HG03280 (cell line): ENCODE measurements at regions not wholly inside any gene's neighbourhood (a gene's known extent, or its start where the extent isn't known, plus 50 kb on each side); places are given as distances from the start of the nearest gene placed in this dataset.
"Not testable (repeated sequence)": the region's sequence is repeated elsewhere in the genome, so short reads cannot be mapped to it uniquely, and the experiment has no call there.

Source experiments
- ATAC-seq: cut with Tn5 transposase; IDR thresholded peaks from one replicate; pipeline ENCODE4 v1.9.1; 2021; ENCODE audit warnings: mild to moderate bottlenecking, moderate library complexity; ENCODE audit not compliant: unreplicated experiment

DNA sequence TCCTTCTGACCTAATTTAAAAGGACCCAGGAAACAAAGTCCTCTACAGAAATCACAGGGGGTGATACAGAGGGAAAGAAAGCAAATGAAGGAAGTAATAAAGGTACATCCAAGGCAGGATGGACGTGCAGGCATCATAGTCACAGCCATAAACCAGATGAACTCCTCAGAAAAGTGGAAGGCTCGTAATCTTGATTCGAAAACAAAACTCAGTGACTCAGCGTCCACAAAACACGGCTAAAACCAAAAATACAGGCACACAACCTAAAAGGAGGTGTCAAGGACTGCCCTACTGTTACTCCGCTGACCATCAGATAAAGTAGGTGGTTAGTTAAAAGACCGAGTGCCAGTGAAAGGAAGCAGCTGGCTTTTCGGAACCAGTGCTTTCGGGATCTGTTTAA is 81.5 kb downstream of the TRIM69 start:
- not testable (repeated sequence) for ATAC-seq

DNA sequence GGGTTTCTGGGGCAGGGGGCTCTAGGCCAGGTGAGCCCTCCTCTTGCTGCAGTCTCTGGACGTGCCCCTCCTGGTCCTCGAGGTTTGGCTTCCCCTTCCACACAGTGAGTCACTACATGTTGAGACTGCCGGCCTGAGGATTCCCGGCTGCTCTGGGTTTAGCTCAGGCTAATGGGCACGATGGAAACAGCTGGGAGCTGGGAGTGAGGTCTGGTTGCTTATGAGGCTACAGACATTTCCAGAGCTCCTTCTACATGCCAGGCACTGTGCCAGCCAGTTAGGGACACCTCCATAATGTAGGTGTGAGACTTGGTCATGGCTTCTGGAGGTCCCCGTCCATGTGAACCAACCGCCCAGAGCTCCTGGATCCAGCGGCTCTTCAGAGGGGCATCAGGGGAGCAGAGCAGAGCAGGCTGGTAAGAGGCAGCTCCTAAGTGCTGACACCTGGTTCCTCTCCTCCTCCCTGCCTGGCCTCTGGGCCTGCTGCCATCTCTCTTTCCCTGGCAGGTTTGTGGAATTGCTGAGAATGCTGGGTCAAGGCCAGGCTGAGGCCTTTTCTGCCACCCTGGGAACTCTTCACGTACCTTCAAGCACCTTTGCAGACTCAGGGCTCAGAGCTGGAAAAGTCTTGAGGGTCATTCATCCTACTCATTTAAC is 83.1 kb downstream of the TRIM69 start:
- ATAC-seq: not testable (repeated sequence)

DNA sequence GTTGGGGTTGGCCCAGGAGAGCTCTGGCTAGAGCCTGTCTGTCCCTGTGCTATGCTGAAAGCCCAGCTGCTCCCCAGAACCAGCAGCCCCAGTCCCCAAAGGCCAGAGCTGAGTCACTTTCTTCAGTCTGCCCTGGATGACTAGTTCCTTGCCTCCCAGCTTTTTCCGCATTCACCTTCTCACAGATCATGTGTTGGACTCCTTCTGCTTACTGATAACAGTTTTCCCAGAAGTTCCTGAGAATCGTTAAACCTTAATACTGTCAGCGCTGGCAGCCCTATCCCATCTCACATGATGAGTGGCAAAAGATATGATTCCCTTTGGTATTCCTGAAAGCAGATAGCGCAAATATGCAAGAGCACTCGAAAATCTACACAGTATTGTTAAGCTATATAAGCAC is 84.2 kb downstream of the TRIM69 start:
- ATAC-seq: not testable (repeated sequence)

DNA sequence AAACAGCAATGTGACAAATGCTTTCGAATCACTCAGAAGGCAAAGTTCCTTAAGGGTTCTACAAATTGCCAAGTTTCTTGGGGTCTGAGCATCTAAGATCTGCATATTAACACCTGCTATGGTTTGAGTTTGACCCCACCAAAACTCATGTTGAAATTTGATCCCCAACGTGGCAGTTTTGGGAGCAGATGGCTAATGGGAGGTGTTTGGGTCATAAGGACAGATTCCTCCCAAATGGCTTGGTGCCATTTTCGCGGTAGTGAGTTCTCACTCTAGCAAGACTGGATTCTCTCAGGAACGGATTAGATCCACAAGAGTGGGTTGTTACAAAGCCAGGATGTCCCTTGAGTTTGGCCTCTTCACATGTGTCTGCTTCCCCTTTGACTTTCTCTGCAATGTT is 84.6 kb downstream of the TRIM69 start:
- not testable (repeated sequence) for ATAC-seq

DNA sequence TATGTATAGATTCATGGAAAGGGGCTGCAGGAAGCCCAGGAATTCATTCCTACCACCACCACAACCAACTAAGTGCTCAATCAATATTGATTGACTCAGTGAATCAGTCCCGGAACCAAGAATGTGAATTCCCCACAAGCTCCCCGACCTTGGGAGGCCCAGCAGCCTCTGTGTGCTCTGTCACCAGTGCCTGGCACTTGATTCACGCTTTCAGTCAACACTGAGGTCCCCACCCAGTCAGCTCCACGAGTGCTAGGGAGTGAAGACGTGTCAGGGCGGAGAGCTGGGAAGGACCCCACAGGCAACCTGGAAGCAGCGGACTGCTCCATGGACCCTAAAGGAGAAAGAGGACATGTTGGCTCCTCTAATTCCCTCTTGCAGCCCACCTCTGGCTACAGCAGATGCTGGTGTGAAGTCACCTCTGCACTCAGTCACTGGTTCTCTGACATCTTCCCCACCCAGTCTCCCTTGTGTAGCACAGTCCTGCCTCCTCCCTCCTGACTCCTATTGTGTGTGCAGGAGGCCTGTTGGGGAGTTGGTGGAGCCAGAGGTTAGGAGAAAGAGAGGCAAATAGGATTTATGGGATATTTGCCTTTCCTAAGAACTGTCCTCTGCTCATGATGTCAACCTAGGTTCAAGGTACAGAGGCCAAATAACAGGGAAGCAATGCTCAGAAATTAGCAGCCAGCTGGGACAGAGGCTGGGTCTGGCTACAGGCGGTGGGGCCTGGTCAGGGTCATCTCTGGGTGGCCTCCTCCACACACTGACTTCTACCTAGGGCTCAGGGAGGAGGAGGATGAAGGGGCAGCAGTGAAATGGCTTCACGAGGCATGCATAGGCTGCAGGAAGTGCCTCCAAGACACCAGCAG is 88.2 kb downstream of the TRIM69 start:
- ATAC-seq: not testable (repeated sequence)

DNA sequence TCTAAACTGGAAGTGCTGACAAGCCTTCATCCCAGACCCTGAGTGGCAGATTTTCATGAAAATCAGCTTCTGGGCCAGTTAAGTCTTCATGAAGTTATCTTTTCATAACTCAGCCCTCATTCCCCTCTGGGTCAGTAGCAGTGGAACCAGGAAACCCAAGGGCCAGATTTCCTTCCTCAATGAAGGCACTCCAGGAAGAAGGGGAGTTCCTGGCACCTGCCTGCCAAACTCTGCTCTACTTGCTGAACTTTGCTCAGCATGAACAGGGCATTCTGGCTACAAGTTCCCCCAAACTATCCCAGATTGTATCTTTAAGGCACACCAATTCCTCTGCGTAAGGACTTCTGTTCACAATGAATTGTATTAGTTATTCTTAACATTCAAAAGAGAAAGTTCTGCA is 90.3 kb downstream of the TRIM69 start:
- ATAC-seq: not testable (repeated sequence)

DNA sequence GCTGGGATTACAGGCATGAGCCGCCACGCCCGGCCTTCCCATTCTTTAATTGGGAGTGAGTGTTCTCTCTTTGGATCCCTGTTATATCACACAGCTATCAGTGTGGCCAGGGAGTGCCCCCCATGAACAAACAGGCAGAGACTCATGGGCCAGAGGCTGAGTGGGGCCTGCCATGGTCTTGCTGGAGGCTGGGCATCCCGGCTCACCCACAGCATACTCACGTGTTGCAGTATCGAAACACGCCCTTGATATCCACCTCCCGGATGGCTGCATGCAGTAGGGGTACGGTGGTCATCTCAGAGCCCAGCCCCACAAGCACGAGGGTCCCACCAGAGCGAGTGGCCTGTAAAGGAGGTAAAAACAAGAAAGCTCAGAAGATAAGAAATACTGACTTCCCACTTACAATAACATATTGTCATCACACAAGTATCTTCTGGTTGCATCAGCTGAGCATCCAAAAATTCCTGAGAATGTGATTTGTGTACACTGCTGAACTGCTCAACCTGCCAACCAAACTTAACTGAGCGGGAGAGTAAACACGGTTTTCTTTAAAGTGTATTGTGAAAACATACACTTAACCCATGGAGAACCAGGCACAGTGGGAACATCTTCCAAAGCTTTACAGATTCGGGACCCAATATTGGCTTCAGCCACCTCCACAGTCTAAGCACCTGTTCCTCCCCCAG is 92.0 kb downstream of the TRIM69 start:
- not testable (repeated sequence) for ATAC-seq

DNA sequence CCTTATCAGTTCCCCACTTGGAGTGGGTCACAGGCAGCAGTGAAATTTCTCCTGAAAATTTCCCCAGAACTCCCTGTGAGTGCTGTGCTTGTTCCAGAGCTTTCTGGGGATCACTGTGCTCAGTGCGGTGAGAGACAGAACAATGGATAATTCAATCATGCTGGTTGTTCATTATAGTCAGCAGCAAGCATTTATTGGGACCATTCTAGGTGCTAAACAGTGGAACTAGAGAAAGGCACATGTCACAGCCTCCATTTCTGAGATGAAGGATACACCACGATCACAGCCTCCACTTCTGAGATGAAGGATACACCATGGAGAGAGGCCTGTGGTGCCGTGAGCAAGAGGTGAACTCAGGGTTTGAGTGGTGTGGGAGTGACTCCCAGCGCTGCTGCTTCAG is 92.8 kb downstream of the TRIM69 start:
- ATAC-seq: not testable (repeated sequence)

DNA sequence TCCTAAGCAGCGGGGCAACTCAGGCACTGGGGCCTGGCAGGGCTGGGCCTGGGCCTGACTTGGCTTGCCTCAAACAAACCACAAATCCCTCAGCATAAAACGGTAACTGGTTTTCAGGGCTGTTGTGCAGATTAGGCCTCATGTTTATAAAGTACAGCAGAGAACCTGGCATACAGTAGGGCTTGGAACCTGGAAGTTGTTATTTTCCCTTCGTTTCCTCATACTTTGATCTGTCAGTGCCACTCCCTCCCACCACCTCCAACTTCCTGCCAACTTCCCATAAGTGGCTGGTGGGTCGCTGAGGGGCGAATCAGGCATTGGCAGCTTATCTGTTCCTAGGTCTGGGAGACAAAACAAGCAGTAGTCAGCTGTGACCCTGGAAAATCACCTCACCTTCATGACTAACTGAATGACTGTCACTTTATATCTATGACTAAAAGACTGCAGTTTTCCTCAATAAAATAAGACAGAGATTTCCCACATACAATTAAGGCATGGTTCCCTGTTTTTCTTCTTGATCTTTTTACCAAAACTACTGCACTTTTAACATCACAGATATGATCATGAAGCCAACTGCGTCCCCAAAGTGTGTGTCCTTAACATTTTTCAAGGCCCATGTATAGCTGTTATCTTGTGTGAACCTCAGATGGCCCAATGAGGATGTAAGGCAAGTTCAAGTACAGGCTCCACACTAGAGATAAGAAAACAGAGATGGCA is 94.5 kb downstream of the TRIM69 start:
- not testable (repeated sequence) for ATAC-seq

DNA sequence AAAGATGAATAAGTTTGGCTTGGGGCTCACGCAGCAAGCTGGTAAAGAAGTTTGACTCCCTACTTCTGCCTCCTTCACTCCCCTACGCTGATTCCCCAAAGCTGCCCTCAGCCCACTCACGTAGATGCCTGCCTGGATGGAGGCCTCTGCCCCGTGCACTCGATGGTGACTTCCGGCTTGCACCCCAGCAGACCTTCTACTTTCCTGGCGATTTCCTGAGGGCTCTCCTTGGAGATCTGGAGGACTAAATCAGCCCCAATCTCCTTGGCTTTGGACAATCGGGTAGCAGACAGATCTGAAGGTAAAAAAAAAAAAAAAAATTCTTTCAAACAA is 95.0 kb downstream of the TRIM69 start:
- ATAC-seq: not testable (repeated sequence)

DNA sequence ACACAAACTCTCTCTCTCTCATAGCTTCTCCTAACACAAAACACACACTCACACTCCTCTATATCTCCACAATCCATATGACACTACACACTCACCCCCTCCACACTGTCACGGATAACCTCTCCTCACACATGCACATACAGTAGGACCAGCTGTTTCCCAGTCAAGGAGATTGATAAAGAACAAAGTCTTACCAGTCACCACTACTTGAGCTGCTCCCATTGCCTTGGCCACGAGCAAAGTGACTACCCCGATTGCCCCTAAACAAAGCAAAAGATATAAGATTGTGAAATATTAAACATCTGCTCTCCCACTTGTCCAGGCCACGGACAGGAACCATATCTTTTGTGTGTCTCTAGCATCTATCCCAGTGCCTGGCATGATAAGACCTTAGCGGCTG is 95.8 kb downstream of the TRIM69 start:
- not testable (repeated sequence) for ATAC-seq

DNA sequence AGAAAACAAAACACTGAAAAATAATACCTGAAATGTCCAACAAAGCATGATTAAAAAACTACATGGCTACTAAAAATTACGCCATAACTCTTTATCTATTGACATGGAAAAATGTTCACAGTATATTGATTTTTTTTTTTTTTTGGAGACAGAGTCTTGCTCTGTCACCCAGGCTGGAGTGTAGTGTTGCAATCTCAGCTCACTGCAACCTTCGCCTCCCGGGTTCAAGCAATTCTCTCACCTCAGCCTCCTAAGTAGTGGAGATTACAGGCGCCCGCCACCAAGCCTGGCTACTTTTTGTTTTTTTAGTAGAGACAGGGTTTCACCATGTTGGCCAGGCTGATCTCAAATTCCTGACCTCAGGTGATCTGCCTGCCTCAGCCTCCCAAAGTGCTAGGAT is 96.8 kb downstream of the TRIM69 start:
- ATAC-seq: not testable (repeated sequence)

DNA sequence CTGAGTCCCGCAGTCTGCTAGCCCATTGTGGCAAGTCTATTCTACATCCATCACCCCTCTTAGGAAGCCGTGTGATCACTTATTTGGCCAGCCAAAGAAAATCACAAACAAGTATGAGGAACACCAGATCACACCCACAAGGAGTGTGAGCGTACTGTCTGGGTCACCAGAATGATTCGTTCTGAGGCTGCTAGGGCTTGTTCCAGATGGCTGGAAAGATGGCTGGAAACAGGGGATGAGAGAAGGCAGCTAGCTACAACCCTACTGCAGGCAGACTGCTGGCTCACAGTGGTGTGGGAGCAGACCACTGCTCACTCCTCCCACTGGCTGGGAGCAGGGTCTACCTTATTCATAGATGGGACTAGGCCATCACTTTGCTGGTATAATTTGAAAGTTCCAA is 97.4 kb downstream of the TRIM69 start:
- ATAC-seq: not testable (repeated sequence)

DNA sequence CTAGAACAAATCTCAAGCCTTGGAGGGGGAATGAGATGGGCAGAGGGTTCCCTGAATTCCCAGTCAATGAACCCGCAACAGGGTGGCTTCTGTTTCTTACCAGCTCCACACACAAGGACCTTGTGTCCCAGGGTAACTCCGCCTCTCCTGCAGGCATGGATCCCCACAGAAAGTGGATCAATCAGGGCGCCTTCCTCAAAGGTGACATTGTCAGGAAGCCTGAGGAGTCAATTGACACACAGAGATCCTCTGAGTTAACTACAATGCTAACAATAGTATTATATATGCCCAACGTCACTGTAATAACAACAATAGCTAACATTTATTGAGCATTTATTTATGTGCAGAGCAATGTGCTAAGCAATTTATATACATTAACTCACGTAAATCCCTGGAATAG is 98.8 kb downstream of the TRIM69 start:
- ATAC-seq: not testable (repeated sequence)

DNA sequence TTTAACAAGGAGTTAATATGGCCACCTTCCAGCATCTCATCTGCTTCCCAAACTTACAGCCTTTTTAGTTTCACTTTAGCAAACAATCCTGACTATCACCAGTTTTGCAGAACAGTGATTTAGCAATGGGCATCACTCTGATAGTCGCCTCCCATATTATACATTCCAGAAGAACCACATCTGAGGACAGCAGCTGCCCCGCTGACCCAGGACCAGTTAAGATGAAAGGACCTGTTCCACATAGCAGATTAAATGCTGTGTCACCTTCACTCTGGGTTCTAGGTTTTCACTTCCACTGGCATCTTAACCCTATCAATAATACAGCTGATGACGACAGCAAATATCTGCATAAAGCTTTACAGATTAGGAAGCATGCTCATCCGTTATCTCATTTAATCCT is 99.8 kb downstream of the TRIM69 start:
- no peak for ATAC-seq

DNA sequence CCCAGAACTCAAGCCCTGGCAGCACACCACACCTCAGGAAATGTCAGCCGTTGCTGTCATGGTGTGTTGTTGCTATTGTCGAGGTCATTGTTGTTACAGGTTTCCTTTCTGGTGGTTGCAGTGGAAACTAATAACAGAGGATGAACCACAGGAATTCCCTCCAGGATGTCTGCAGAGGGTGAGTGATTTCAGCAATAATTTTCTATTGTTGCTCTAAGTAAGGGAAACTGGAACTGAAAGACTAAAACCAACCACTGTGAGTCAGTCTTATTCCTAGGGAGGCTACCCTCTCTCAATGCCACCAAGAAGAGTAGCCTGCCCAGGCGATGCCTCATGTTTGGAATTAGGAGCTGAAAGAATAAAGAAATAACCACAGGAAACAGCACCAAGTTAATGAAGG is 102.6 kb downstream of the TRIM69 start:
- not testable (repeated sequence) for ATAC-seq

DNA sequence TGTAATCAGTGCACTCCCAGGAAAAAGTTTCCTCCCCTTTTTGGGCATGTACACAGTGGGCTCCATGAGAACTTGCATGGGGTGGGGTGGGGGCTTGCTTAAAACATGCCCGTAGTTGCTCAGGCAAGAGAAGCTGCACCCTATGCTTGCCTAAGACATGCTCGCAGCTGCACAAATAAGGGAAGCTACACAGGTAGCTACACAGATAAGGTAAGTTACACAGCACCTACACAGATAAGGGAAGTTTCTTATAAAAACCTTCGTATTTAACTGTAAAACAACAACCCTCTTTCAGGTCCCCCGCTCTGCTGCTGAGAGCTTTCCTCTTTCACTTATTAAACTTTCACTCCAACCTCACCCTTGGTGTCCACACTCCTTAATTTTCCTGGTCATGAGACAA is 105.4 kb downstream of the TRIM69 start:
- ATAC-seq: not testable (repeated sequence)

DNA sequence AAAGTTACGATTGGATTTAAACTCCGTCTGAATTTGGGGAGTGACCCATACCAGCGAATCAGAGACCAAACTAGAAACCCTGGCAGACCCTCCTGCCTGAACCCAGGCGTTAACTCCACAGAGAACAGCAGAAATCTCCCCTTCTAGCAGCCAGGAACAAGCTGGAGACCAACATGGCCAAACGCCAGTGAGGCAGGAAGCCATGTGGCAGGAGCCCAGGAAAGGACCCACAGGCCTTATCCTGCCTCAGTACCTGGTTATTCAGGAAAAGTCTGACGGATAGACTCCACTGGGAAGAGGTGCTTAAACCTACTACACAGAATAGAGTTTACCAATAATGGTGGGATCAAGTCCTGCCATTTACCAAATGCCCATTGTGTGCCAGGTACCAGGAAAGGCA is 106.6 kb downstream of the TRIM69 start:
- ATAC-seq: not testable (repeated sequence)

DNA sequence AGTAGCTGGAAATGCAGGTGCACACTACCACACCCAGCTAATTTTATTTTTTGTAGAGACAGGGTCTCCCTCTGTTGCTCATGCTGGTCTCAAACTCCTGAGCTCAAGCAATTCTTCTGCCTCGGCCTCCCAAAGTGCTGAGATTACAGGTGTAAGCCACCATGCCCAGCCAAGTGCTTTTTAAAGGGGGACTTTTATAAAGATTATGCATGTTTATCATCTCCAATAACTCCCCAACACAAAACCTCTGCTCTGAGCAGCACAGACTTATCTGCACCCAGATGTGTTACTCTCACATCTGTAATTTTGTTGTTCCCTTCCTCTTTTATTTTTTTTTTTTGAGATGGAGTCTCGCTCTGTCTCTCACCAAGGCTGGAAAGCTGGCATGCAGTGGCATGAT is 108.6 kb downstream of the TRIM69 start:
- not testable (repeated sequence) for ATAC-seq

DNA sequence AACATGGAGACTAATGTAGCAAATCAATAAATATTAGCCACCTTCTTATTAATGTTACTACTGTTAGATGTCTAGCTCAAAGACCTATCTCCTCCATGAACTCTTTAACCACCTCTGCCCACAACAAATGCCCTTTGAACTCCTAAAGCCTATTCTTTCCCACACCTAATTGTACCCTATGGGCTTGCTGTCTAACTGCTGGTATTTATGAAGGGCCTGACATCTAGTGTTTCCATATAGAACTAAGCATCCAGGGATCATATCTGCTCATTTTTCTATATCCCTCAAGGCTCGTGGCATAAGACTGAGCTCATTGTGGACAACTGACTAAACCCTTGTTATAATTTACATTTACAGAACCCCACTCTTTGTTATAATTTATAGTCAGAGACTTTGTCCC is 109.8 kb downstream of the TRIM69 start:
- ATAC-seq: not testable (repeated sequence)

DNA sequence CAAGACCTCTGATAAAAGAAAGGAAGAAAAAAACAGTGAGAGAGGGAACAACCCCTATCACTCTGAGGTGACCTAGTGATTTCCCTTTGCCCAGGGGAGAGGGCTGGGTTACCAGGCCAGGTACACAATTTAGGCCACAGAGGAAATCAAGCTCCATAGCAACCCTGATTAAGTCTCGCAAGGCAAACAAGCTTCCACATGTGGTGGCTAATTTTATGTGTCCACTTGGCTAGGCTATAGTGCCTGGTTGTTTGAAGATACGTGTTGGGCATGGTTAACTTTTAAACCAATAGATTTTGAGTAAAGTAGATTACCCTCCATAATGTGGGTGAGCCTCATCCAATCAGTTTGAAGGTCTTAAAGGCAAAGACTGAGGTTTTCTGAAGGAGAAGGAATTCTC is 108.9 kb upstream of the TERB2 start:
- ATAC-seq: not testable (repeated sequence)
